NT2/D1 (cell line): ENCODE measurements at regions not wholly inside any gene's neighbourhood (a gene's known extent, or its start where the extent isn't known, plus 50 kb on each side); places are given as distances from the start of the nearest gene placed in this dataset.

Experiments used
- SUZ12 ChIP-seq: IDR thresholded peaks from 2 replicates; pipeline ENCODE4 v1.6.1; 2011; ENCODE audit not compliant: insufficient read length, insufficient read depth; ENCODE audit errors: extremely low read depth
- ZNF274 ChIP-seq: IDR thresholded peaks from 2 replicates; pipeline ENCODE4 v1.6.1; 2011; ENCODE audit warnings: mild to moderate bottlenecking, low read depth, low read length

DNA sequence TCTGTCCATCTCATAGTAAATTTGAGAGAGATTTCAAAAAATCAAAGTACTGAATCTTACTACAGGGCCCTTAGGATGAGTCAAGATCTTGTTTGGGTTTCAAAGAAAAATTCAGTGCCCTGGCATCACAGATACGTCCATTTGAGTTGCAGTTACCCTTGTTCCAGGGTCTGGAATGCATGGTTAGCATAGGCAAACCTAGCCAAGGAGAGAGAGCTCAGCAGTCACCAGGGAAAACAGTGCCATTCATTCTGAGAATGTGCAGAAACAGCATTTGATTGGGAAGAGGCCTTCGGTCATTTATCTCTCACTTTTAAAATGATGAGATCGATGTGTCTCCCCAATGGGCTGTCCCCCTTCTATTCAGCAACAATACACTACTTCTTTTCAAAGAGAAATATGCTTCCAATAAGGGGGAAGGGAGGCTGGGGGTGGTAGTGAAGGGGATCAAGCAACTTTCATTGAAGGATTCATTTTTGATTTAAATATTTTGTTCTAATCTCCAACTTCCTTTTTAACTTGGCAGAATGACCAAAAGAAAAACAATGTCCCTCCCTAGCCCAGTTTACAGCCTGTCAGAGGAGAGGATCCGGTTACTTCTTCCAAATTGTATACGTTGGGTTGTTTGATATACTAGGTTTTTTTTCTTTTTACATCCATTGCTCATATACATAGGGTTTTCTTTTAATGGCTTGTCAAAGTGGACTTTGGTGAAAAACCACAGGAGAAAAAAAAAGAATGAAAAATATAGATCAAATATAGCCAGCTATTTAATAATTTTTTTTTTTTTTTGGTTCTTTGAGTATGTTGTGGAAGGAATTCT, 491.1 kb downstream of the CCDC171 start:
- TF ChIP-seq SUZ12 (no peak), ZNF274 (no peak)
